GM19328 (cell line): ENCODE measurements at regions not wholly inside any gene's neighbourhood (a gene's known extent, or its start where the extent isn't known, plus 50 kb on each side); places are given as distances from the start of the nearest gene placed in this dataset.

Experiments used
- ATAC-seq: cut with Tn5 transposase; IDR thresholded peaks from one replicate; pipeline ENCODE4 v1.9.1; 2021; ENCODE audit warnings: mild to moderate bottlenecking, moderate library complexity; ENCODE audit not compliant: unreplicated experiment

GRCh38 chr1:234691567-234691966 lies 81.6 kb upstream of the IRF2BP2 start:
- no peak for ATAC-seq

DNA sequence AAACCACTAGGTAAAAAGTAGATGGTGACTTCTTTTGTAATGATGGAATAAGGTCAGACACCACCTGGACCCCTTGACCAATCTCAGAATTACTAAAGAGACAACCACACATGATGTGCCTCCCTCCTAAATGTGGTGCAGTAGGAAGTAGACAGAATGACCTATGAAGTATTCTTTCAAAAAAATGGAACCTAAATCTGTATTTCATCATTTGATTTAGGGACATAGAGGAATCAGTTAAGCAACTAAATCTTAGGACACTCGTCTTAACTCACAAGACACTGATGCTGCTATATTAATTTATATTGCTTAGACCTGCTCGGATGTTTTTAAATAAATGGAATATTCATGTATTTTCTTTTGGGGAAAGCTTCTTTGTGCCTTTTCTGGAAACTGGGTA lies 80.9 kb upstream of the IRF2BP2 start:
- ATAC-seq: no peak

- no peak for ATAC-seq
Observed at GRCh38 chr1:234689236-234689635, 79.3 kb upstream of the IRF2BP2 start.

- ATAC-seq: no peak
Observed at GRCh38 chr1:234687011-234687410, 77.0 kb upstream of the IRF2BP2 start.

DNA sequence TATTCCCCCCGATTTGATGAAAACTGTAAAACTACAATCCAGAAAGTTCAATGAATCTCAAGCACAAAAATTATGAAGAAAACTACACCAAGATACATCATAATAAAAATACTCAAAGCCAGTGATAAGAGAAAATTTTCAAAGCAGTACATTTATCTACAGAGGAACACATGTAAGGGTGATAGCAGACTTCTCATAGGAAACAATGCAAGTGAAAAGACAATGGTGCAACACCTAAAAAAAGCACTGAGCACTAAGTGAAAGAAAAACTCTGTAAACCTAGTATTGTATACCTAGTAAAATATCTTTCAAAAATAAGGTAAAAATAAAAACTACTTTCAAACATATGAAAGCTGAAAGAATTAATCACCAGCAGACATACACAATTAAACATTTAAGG lies 76.1 kb upstream of the IRF2BP2 start:
- ATAC-seq: no peak

DNA sequence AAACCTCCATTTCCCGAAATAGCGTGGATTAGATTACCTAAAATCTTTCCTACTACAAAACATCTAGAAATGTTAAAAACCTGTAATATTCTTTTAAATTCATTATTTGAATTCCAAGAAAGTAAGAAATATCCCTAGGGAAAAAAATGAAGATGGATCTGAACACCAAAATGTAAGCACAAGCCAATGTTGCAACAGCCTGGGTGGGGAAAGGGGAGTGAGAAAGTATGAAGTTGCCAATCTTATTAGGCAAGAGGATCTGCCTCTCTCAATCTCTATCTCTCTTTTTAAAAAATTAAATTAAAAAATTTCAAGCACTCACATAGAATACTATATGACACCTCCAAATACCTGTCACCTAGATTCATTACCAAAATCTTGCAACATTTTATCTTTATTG lies 74.9 kb upstream of the IRF2BP2 start:
- no peak for ATAC-seq

GRCh38 chr1:234683861-234684632 lies 74.1 kb upstream of the IRF2BP2 start:
- ATAC-seq: no peak

DNA sequence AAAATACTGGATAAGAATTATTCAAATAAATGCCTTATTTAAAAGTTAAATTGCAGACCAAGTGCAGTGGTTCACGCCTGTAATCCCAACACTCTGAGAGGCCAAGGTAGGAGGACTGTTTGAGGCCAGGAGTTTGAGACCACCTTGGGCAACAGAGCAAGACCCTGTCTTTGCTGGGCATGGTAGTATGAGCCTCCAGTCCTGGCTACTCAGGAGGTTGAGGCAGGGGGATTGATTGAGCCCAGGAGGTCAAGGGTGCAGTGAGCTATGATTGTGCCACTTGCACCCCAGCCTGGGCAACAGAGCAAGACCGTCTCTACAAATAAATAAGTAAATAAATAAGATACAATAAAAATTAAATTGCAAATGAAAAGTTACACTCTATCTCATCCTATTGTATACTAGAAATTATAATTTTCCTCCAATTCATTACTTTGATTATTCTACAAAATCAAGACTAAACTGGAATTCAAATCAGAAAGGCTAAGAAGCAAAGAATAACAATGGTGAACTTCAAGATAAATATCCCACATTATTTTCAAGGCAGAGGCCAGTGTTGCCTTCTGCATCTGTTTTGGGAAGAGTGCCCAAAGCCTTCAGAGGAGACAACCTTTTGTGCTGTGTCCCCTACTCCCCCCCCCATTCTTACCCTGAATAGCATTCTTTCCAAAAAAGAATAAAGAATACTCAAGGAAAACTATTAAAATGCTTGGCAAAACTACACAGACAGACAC lies 73.3 kb upstream of the IRF2BP2 start:
- ATAC-seq: no peak

- no peak for ATAC-seq
Observed at GRCh38 chr1:234681990-234682389, 72.0 kb upstream of the IRF2BP2 start.

DNA sequence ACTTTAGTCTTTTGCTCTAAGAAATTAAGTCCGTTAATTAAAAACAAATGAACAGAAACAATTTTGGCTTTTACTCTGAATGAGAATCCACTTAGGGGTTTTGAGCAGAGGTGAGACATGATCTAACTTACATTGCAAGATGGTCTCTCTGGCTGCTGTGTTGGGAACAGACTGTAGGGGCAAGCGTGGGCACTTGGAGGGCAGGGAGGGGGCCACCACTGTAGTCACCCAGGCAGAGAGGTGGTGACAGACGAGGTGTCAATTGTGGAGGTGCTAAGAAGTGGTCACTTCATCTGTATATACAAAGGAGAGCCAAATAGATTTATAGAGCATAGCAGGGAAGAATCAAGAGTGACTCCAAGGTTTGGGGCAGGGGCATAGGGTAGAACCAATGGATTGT lies 71.1 kb upstream of the IRF2BP2 start:
- no peak for ATAC-seq

- no peak for ATAC-seq
Observed at GRCh38 chr1:234680331-234680904, 70.4 kb upstream of the IRF2BP2 start.

- no peak for ATAC-seq
Observed at GRCh38 chr1:234676103-234676594, 66.2 kb upstream of the IRF2BP2 start.

DNA sequence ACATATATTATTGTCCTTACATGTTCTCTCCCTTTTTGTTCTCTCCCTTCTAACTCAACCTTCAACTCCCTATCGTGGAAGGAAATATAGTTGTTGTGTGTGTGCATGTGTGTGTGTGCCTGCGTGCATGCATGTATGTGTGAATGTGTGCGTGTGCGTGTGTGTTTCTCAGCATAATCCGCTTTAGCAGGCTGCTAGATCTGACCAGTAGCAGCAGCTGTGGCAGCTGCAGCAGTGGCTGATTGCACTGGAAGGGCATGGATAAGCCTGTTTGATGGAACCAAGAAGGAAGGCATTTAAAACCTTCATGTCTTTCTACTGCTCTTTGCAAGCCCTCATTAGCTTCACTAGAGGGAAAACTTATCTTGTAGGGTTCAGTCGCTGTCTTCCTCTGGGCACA lies 65.6 kb upstream of the IRF2BP2 start:
- ATAC-seq: no peak

DNA sequence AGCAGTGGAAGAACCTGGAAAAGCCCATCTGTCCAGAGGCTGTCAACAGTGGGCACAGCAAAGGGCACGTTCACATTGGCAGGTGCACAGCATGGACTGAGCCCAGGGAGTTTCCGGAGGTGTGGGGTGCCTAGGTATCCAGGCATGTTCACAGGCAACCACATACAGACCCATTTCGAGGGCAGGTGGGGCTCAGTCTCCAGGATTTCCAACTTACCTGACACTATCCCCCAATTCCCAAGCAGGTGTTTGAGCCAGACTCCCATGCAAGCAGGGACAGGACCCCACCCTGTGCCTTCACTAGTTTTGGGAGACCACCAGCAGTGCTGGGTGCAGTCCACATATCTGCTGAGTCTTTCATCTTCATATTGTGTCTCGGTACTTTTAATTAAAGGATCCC lies 65.0 kb upstream of the IRF2BP2 start:
- no peak for ATAC-seq

DNA sequence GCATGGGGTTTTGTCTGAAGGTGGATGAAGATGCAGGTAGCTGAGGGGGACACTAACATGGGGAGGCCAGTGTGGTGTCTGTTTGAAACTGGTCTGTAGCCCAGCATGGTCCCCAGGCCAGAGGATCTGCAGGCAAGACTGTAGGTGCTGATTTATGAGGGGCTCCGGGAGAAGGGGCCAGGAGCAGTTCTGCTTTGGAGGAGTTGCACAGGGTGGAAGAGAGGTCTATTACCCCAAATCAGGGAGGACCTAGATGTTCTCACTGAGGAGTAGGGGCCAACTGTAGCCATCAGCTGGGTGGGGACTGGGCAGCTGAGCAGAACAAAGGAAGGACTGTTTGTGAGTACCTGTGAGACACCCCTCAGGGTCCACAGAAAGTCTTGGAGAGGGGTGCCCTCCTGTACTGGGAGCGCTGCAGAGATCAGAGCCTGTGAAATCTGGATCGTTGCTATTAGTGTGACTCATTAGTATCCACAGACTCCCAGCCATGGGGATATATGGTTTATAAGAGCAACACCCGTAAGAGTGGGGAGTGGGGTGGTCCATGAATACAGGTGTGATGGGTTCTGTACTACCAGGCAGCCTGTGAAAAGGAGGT lies 64.3 kb upstream of the IRF2BP2 start:
- no peak for ATAC-seq

GRCh38 chr1:234672349-234673135 lies 62.6 kb upstream of the IRF2BP2 start:
- no peak for ATAC-seq

GRCh38 chr1:234670967-234671626 lies 61.1 kb upstream of the IRF2BP2 start:
- no peak for ATAC-seq

- ATAC-seq: no peak
Observed at GRCh38 chr1:234669499-234669898, 59.5 kb upstream of the IRF2BP2 start.

GRCh38 chr1:234668577-234668955 lies 58.6 kb upstream of the IRF2BP2 start:
- ATAC-seq: no peak
